Lower lobe of right lung (tissue), 2 donors: ENCODE measurements at regions not wholly inside any gene's neighbourhood (a gene's known extent, or its start where the extent isn't known, plus 50 kb on each side); places are given as distances from the start of the nearest gene placed in this dataset.
"Not testable (repeated sequence)": the region's sequence is repeated elsewhere in the genome, so short reads cannot be mapped to it uniquely, and the experiment has no call there.

ENCODE experiments used
- ATAC-seq, 2 donors: fragments of 200-7000 bp; cut with Tn5 transposase; one replicate each; pipeline ENCODE4 v1.9.1; 2020 to 2022; ENCODE audit warnings: mild to moderate bottlenecking in 2 of 2, moderate library complexity in 2 of 2
- DNase-seq: peaks from one replicate; pipeline ENCODE4 v3.0.0-alpha.2; 2020
- H3K27ac ChIP-seq: fragments of 200-600 bp; one replicate; pipeline ENCODE4 v1.8.0; 2022
- H3K27me3 ChIP-seq: fragments of 200-600 bp; one replicate; pipeline ENCODE4 v1.8.0; 2022; ENCODE audit warnings: low read depth
- H3K36me3 ChIP-seq: fragments of 200-600 bp; one replicate; pipeline ENCODE4 v1.8.0; 2022; ENCODE audit warnings: mild to moderate bottlenecking
- H3K4me1 ChIP-seq: fragments of 200-600 bp; one replicate; pipeline ENCODE4 v1.8.0; 2022
- H3K4me3 ChIP-seq: fragments of 200-600 bp; one replicate; pipeline ENCODE4 v1.8.0; 2022; ENCODE audit warnings: mild to moderate bottlenecking
- H3K9me3 ChIP-seq: fragments of 200-600 bp; one replicate; pipeline ENCODE4 v1.8.0; 2022
- CTCF ChIP-seq: fragments of 200-600 bp; IDR thresholded peaks from one replicate; pipeline ENCODE4 v1.8.0; 2022; ENCODE audit warnings: antibody characterized with exemption, mild to moderate bottlenecking
- intact Hi-C: fragments of 100-400 bp; cut with DNase I; formaldehyde crosslinking; loops from one replicate; pipeline ENCODE4 v1.11.0; 2022
- donor health status: DM: no; HTN: yes; CAD: no; lungs with severe emphysema.

- intact Hi-C loops = no loop called here
- Histone ChIP-seq H3K9me3 (no peaks in the 10 kb centered on the region), H3K27ac (no peak overlapping the region), H3K4me3 (no peak overlapping the region), H3K27me3 (no peaks in the 10 kb centered on the region), H3K36me3 (no peaks in the 10 kb centered on the region), H3K4me1 (no peaks in the 10 kb centered on the region)
- DNase-seq (no peak), ATAC-seq (no peak)
- TF ChIP-seq CTCF = no peak
Observed at GRCh38 chr5:13348568-13348967, 595.9 kb downstream of the DNAH5 start.

- no peak for DNase-seq
- no peak for TF ChIP-seq CTCF
- Histone ChIP-seq H3K9me3 (no peaks in the 10 kb centered on the region), H3K27me3 (no peaks in the 10 kb centered on the region), H3K27ac (no peak overlapping the region), H3K4me3 (no peak overlapping the region), H3K4me1 (no peaks in the 10 kb centered on the region), H3K36me3 (no peaks in the 10 kb centered on the region)
- no peak for ATAC-seq
- intact Hi-C loops = no loop called here
Observed at GRCh38 chr5:13346401-13346800, 598.1 kb downstream of the DNAH5 start.

- Histone ChIP-seq H3K4me3 (no peak overlapping the region), H3K27ac (no peak overlapping the region), H3K9me3 (no peaks in the 10 kb centered on the region), H3K36me3 (no peaks in the 10 kb centered on the region), H3K27me3 (no peaks in the 10 kb centered on the region), H3K4me1 (no peaks in the 10 kb centered on the region)
- intact Hi-C loops = no loop called here
- ATAC-seq (no peak), DNase-seq (no peak)
- no peak for TF ChIP-seq CTCF
Observed at GRCh38 chr5:13339093-13339492, 605.4 kb downstream of the DNAH5 start.

- not testable (repeated sequence) for H3K4me1 ChIP-seq, ATAC-seq, H3K27ac ChIP-seq
Observed at GRCh38 chr5:13335026-13335425, 609.5 kb downstream of the DNAH5 start.

GRCh38 chr5:13331585-13331984 is 612.9 kb downstream of the DNAH5 start:
- no peaks in the 10 kb centered on the region for H3K9me3 ChIP-seq
- intact Hi-C loops = no loop called here
- H3K36me3 ChIP-seq = no peaks in the 10 kb centered on the region
- ATAC-seq (no peak), DNase-seq (peak; percentile 35)
- TF ChIP-seq CTCF = no peak
- H3K27me3 ChIP-seq = no peaks in the 10 kb centered on the region
- no peak overlapping the region for H3K27ac ChIP-seq
- no peaks in the 10 kb centered on the region for H3K4me1 ChIP-seq
- H3K4me3 ChIP-seq = no peak overlapping the region

More at GRCh38 chr5:13335026-13335425, 609.5 kb downstream of the DNAH5 start:
- H3K27me3 ChIP-seq, H3K4me3 ChIP-seq, H3K9me3 ChIP-seq, DNase-seq, intact Hi-C loops, H3K36me3 ChIP-seq: not testable (repeated sequence)

- H3K27ac ChIP-seq = no peak overlapping the region
- H3K36me3 ChIP-seq = no peaks in the 10 kb centered on the region
- H3K9me3 ChIP-seq = no peaks in the 10 kb centered on the region
- DNase-seq (no peak), ATAC-seq (no peak)
- H3K27me3 ChIP-seq = no peaks in the 10 kb centered on the region
- no peaks in the 10 kb centered on the region for H3K4me1 ChIP-seq
- intact Hi-C loops = no loop called here
- no peak for TF ChIP-seq CTCF
- no peak overlapping the region for H3K4me3 ChIP-seq
Observed at GRCh38 chr5:13328316-13328715, 616.2 kb downstream of the DNAH5 start.
